ENCODE measurements at regions not wholly inside any gene's neighbourhood (a gene's known extent, or its start where the extent isn't known, plus 50 kb on each side); places are given as distances from the start of the nearest gene placed in this dataset.

- TF ChIP-seq CTCF (IDR thresholded peaks at IDR 0.05) (no peak), EZH2 (IDR thresholded peaks at IDR 0.05) (no peak), EZH2phosphoT487 (IDR thresholded peaks at IDR 0.05) (no peak)
These were observed 813.4 kb downstream of the SLITRK6 start for GRCh38 chr13:84985860-84986259.
